ENCODE measurements at regions not wholly inside any gene's neighbourhood (a gene's known extent, or its start where the extent isn't known, plus 50 kb on each side); places are given as distances from the start of the nearest gene placed in this dataset.

GRCh38 chr3:68173012-68173634 lies 518.7 kb upstream of the SUCLG2 start:
- TF ChIP-seq, protein P1, sequence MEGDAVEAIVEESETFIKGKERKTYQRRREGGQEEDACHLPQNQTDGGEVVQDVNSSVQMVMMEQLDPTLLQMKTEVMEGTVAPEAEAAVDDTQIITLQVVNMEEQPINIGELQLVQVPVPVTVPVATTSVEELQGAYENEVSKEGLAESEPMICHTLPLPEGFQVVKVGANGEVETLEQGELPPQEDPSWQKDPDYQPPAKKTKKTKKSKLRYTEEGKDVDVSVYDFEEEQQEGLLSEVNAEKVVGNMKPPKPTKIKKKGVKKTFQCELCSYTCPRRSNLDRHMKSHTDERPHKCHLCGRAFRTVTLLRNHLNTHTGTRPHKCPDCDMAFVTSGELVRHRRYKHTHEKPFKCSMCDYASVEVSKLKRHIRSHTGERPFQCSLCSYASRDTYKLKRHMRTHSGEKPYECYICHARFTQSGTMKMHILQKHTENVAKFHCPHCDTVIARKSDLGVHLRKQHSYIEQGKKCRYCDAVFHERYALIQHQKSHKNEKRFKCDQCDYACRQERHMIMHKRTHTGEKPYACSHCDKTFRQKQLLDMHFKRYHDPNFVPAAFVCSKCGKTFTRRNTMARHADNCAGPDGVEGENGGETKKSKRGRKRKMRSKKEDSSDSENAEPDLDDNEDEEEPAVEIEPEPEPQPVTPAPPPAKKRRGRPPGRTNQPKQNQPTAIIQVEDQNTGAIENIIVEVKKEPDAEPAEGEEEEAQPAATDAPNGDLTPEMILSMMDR (IDR thresholded peaks at IDR 0.05; ENCODE audit: low read depth, low read length, poor library complexity, severe bottlenecking) = no peak
- no peak for TF ChIP-seq EZH2phosphoT487 (IDR thresholded peaks at IDR 0.05; ENCODE audit: borderline replicate concordance, low read length)
